ENCODE measurements at regions not wholly inside any gene's neighbourhood (a gene's known extent, or its start where the extent isn't known, plus 50 kb on each side); places are given as distances from the start of the nearest gene placed in this dataset.

- no peak for TF ChIP-seq CTCF (conservative IDR thresholded peaks at IDR 0.05; ENCODE audit: low read depth, low read length)
- TF ChIP-seq EZH2 (IDR thresholded peaks at IDR 0.05; ENCODE audit: borderline replicate concordance, low read depth, low read length, poor library complexity, severe bottlenecking): no peak
Observed at GRCh38 chr4:101660607-101661006, 129.9 kb upstream of the BANK1 start.

Measured in A673 (cell line).